Activated CD4-positive, alpha-beta T cell treated with anti-CD3 and anti-CD28 coated beads, Interleukin-2, amount 10 ng/mL, durations not matched to agents 24 days and 14 days (primary cell): ENCODE measurements at regions not wholly inside any gene's neighbourhood (a gene's known extent, or its start where the extent isn't known, plus 50 kb on each side); places are given as distances from the start of the nearest gene placed in this dataset.

Experiments
- DNase-seq: peaks from one replicate; pipeline ENCODE4 v3.0.0; 2022
- H3K27ac Mint-ChIP-seq: one replicate; pipeline ENCODE4 v1.8.0; 2022; ENCODE audit warnings: mild to moderate bottlenecking, mixed read lengths
- H3K27me3 Mint-ChIP-seq: one replicate; pipeline ENCODE4 v1.8.0; 2022; ENCODE audit warnings: mixed read lengths
- H3K36me3 Mint-ChIP-seq: one replicate; pipeline ENCODE4 v1.8.0; 2022; ENCODE audit warnings: low read depth, mild to moderate bottlenecking, mixed read lengths
- H3K4me1 Mint-ChIP-seq: one replicate; pipeline ENCODE4 v1.8.0; 2021; ENCODE audit warnings: mixed read lengths
- H3K4me3 Mint-ChIP-seq: one replicate; pipeline ENCODE4 v1.8.0; 2022; ENCODE audit warnings: mild to moderate bottlenecking, moderate library complexity, mixed read lengths
- H3K9me3 Mint-ChIP-seq: one replicate; pipeline ENCODE4 v1.8.0; 2021; ENCODE audit warnings: mixed read lengths
- intact Hi-C: fragments of 100-400 bp; cut with micrococcal nuclease; formaldehyde crosslinking; loops from one replicate; pipeline ENCODE4 v1.15.1; 2023

- Mint-ChIP-seq H3K4me1 (no peaks in the 10 kb centered on the region), H3K27ac (no peak overlapping the region), H3K4me3 (no peak overlapping the region), H3K27me3 (peaks cover 4% of the 10 kb centered on the region), H3K36me3 (no peaks in the 10 kb centered on the region), H3K9me3 (peaks cover 3% of the 10 kb centered on the region)
- DNase-seq: no peak
- intact Hi-C loops: no loop called here
These were observed 303.8 kb upstream of the KLF3 start for GRCh38 chr4:38360201-38360600.

- Mint-ChIP-seq H3K36me3 (no peaks in the 10 kb centered on the region), H3K9me3 (peaks cover 3% of the 10 kb centered on the region), H3K4me1 (no peaks in the 10 kb centered on the region), H3K27ac (no peak overlapping the region), H3K4me3 (no peak overlapping the region), H3K27me3 (peaks cover 10% of the 10 kb centered on the region)
- no peak for DNase-seq
- intact Hi-C loops: no loop called here
These were observed 299.5 kb upstream of the KLF3 start for GRCh38 chr4:38364383-38364963.

GRCh38 chr4:38365261-38365660 lies 298.7 kb upstream of the KLF3 start:
- H3K4me3 Mint-ChIP-seq: no peak overlapping the region
- peaks cover 3% of the 10 kb centered on the region for H3K9me3 Mint-ChIP-seq
- H3K4me1 Mint-ChIP-seq: no peaks in the 10 kb centered on the region
- intact Hi-C loops: no loop called here
- no peak overlapping the region for H3K27ac Mint-ChIP-seq
- DNase-seq: no peak
- no peaks in the 10 kb centered on the region for H3K36me3 Mint-ChIP-seq
- peaks cover 8% of the 10 kb centered on the region for H3K27me3 Mint-ChIP-seq

GRCh38 chr4:38365748-38366310 lies 298.2 kb upstream of the KLF3 start:
- peaks cover 8% of the 10 kb centered on the region for H3K27me3 Mint-ChIP-seq
- no peak for DNase-seq
- H3K4me1 Mint-ChIP-seq: no peaks in the 10 kb centered on the region
- H3K4me3 Mint-ChIP-seq: no peak overlapping the region
- H3K27ac Mint-ChIP-seq: no peak overlapping the region
- no peaks in the 10 kb centered on the region for H3K36me3 Mint-ChIP-seq
- H3K9me3 Mint-ChIP-seq: peaks cover 3% of the 10 kb centered on the region
- intact Hi-C loops: no loop called here

- H3K4me3 Mint-ChIP-seq: no peak overlapping the region
These were observed 297.5 kb upstream of the KLF3 start for GRCh38 chr4:38366456-38366855.

GRCh38 chr4:38366997-38367396 lies 297.0 kb upstream of the KLF3 start:
- H3K4me3 Mint-ChIP-seq: no peak overlapping the region
- no peaks in the 10 kb centered on the region for H3K36me3 Mint-ChIP-seq
- H3K4me1 Mint-ChIP-seq: no peaks in the 10 kb centered on the region
- peaks cover 3% of the 10 kb centered on the region for H3K9me3 Mint-ChIP-seq
- no peak for DNase-seq
- intact Hi-C loops: no loop called here
- no peak overlapping the region for H3K27ac Mint-ChIP-seq
- H3K27me3 Mint-ChIP-seq: peaks cover 8% of the 10 kb centered on the region

More at GRCh38 chr4:38366456-38366855, 297.5 kb upstream of the KLF3 start:
- peaks cover 3% of the 10 kb centered on the region for H3K9me3 Mint-ChIP-seq
- no peaks in the 10 kb centered on the region for H3K4me1 Mint-ChIP-seq
- no peaks in the 10 kb centered on the region for H3K36me3 Mint-ChIP-seq
- H3K27me3 Mint-ChIP-seq: peaks cover 8% of the 10 kb centered on the region
- intact Hi-C loops: no loop called here
- DNase-seq: no peak
- no peak overlapping the region for H3K27ac Mint-ChIP-seq

GRCh38 chr4:38367642-38368174 lies 296.3 kb upstream of the KLF3 start:
- intact Hi-C loops: no loop called here
- Mint-ChIP-seq H3K36me3 (no peaks in the 10 kb centered on the region), H3K4me3 (no peak overlapping the region), H3K4me1 (no peaks in the 10 kb centered on the region), H3K27me3 (peaks cover 8% of the 10 kb centered on the region), H3K27ac (no peak overlapping the region), H3K9me3 (peaks cover 3% of the 10 kb centered on the region)
- DNase-seq: no peak

- intact Hi-C loops: no loop called here
- Mint-ChIP-seq H3K27ac (no peak overlapping the region), H3K4me1 (no peaks in the 10 kb centered on the region), H3K4me3 (no peak overlapping the region), H3K9me3 (peaks cover 3% of the 10 kb centered on the region), H3K27me3 (peaks cover 8% of the 10 kb centered on the region), H3K36me3 (no peaks in the 10 kb centered on the region)
- DNase-seq: no peak
These were observed 295.4 kb upstream of the KLF3 start for GRCh38 chr4:38368613-38369012.

GRCh38 chr4:38371391-38371851 lies 292.6 kb upstream of the KLF3 start:
- no peak for DNase-seq
- H3K4me1 Mint-ChIP-seq: no peaks in the 10 kb centered on the region
- peaks cover 4% of the 10 kb centered on the region for H3K9me3 Mint-ChIP-seq
- no peak overlapping the region for H3K4me3 Mint-ChIP-seq
- peaks cover 5% of the 10 kb centered on the region for H3K27me3 Mint-ChIP-seq
- no peaks in the 10 kb centered on the region for H3K36me3 Mint-ChIP-seq
- no peak overlapping the region for H3K27ac Mint-ChIP-seq
- intact Hi-C loops: no loop called here

- H3K4me3 Mint-ChIP-seq: no peak overlapping the region
- H3K36me3 Mint-ChIP-seq: no peaks in the 10 kb centered on the region
- no peak overlapping the region for H3K27ac Mint-ChIP-seq
- intact Hi-C loops: no loop called here
- DNase-seq: no peak
- H3K9me3 Mint-ChIP-seq: peaks cover 8% of the 10 kb centered on the region
- peaks cover 4% of the 10 kb centered on the region for H3K27me3 Mint-ChIP-seq
- no peaks in the 10 kb centered on the region for H3K4me1 Mint-ChIP-seq
These were observed 290.6 kb upstream of the KLF3 start for GRCh38 chr4:38373375-38373774.

- peaks cover 4% of the 10 kb centered on the region for H3K27me3 Mint-ChIP-seq
- peaks cover 8% of the 10 kb centered on the region for H3K9me3 Mint-ChIP-seq
These were observed 286.8 kb upstream of the KLF3 start for GRCh38 chr4:38377195-38377594.

GRCh38 chr4:38378478-38378877 lies 285.5 kb upstream of the KLF3 start:
- Mint-ChIP-seq H3K27ac (no peak overlapping the region), H3K4me3 (no peak overlapping the region), H3K4me1 (no peaks in the 10 kb centered on the region), H3K9me3 (peaks cover 8% of the 10 kb centered on the region), H3K27me3 (peaks cover 4% of the 10 kb centered on the region), H3K36me3 (no peaks in the 10 kb centered on the region)
- DNase-seq: no peak
- intact Hi-C loops: no loop called here

More at GRCh38 chr4:38377195-38377594, 286.8 kb upstream of the KLF3 start:
- intact Hi-C loops: no loop called here
- no peak for DNase-seq
- Mint-ChIP-seq H3K4me3 (no peak overlapping the region), H3K4me1 (no peaks in the 10 kb centered on the region), H3K27ac (no peak overlapping the region), H3K36me3 (no peaks in the 10 kb centered on the region)

GRCh38 chr4:38381788-38382187 lies 282.2 kb upstream of the KLF3 start:
- H3K4me3 Mint-ChIP-seq: no peak overlapping the region
- peaks cover 3% of the 10 kb centered on the region for H3K27me3 Mint-ChIP-seq
- peaks cover 4% of the 10 kb centered on the region for H3K9me3 Mint-ChIP-seq
- H3K4me1 Mint-ChIP-seq: no peaks in the 10 kb centered on the region
- intact Hi-C loops: no loop called here
- H3K27ac Mint-ChIP-seq: no peak overlapping the region
- no peaks in the 10 kb centered on the region for H3K36me3 Mint-ChIP-seq
- DNase-seq: no peak

GRCh38 chr4:38382520-38382919 lies 281.5 kb upstream of the KLF3 start:
- no peak overlapping the region for H3K27ac Mint-ChIP-seq
- H3K27me3 Mint-ChIP-seq: no peaks in the 10 kb centered on the region
- DNase-seq: no peak
- H3K4me1 Mint-ChIP-seq: no peaks in the 10 kb centered on the region
- intact Hi-C loops: no loop called here
- no peaks in the 10 kb centered on the region for H3K9me3 Mint-ChIP-seq
- no peaks in the 10 kb centered on the region for H3K36me3 Mint-ChIP-seq
- H3K4me3 Mint-ChIP-seq: no peak overlapping the region
